ENCODE measurements at regions not wholly inside any gene's neighbourhood (a gene's known extent, or its start where the extent isn't known, plus 50 kb on each side); places are given as distances from the start of the nearest gene placed in this dataset.

DNA sequence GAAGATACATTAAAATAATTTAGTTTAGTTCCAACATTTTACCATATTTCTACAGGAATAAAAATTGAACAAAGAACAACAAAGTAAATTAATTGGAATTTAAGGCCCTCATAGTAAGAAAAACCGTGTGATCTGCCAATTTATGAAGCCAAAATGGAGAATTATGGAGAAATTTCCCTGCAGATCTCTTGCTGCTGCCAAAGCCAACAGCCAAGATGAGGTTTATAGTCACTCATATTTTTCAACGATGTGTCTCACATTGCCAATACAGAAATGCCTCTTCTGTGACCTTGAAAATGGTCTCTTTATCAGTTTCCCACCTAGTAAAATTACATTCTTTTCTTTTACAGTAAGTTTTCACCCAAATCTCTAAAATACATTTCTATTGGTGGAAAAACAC lies 317.2 kb upstream of the FIGN start:
- WGBS, result 80% methylated on average over 2 of the region's 2 CpGs
- Histone ChIP-seq H3K4me3 (ENCODE audit: low read length in 2 of 2) (no peak overlapping the region), H3K9me3 (ENCODE audit: control insufficient read depth in 2 of 2, insufficient read depth in 1 of 2, low read length in 1 of 2) (no peaks in the 10 kb centered on the region), H3K27me3 (ENCODE audit: control insufficient read depth in 2 of 2, insufficient read depth in 1 of 2, low read length in 1 of 2) (no peaks in the 10 kb centered on the region), H3K27ac (ENCODE audit: low read depth in 1 of 2, low read length in 1 of 2) (no peak overlapping the region), H3K36me3 (ENCODE audit: control insufficient read depth in 2 of 2, insufficient read depth in 2 of 2, low read length in 1 of 2) (no peaks in the 10 kb centered on the region), H3K4me1 (ENCODE audit: control insufficient read depth in 2 of 2, insufficient read depth in 2 of 2, low read length in 2 of 2) (no peaks in the 10 kb centered on the region)
- DNase-seq (ENCODE audit: low read depth in 6 of 9, low spot score in 9 of 9), result no peak

DNA sequence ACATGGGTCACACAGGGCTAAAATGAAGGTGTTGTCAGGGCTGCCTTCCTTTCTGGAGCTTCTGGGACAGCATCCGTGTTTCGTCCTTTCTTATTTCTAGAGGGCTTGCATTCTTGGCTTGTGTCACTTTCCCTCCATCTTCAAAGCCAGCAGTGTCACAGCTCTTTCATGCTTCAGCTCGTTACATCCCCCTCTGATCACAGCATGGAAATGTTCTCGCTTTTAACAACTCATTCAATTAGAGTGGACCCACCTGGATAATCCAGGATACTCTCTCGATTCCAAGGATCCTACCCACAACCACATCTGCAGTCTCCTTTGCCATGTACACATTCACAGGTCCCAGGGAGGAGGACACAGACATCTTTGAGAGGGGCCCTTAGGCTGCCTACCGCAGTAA lies 316.2 kb upstream of the FIGN start:
- H3K9me3 ChIP-seq (ENCODE audit: control insufficient read depth in 2 of 2, insufficient read depth in 1 of 2, low read length in 1 of 2), result no peaks in the 10 kb centered on the region
- WGBS, result 92% methylated on average over 6 of the region's 6 CpGs
- no peaks in the 10 kb centered on the region for H3K36me3 ChIP-seq (ENCODE audit: control insufficient read depth in 2 of 2, insufficient read depth in 2 of 2, low read length in 1 of 2)
- H3K4me1 ChIP-seq (ENCODE audit: control insufficient read depth in 2 of 2, insufficient read depth in 2 of 2, low read length in 2 of 2), result no peaks in the 10 kb centered on the region
- no peak overlapping the region for H3K27ac ChIP-seq (ENCODE audit: low read depth in 1 of 2, low read length in 1 of 2)
- no peak for DNase-seq (ENCODE audit: low read depth in 6 of 9, low spot score in 9 of 9)
- H3K4me3 ChIP-seq (ENCODE audit: low read length in 2 of 2), result no peak overlapping the region
- H3K27me3 ChIP-seq (ENCODE audit: control insufficient read depth in 2 of 2, insufficient read depth in 1 of 2, low read length in 1 of 2), result no peaks in the 10 kb centered on the region

DNA sequence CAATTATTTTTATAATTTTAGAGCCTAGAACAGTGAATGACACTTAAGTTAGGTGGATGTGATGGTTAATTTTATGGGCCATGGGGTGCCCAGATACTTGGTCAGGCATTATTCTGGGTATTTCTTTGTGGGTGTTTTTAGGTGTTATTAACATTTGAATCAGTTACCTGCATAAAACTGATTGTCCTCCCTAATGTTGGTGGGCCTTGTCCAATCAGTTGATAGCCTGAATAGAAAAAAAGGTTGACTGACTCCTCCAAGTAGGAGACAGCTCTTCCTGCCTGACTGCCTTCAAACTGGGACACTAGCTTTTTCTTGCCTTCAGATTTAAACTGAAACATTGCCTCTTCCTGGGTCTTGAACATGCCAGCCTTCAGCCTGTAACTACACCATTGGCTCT lies 312.9 kb upstream of the FIGN start:
- no peaks in the 10 kb centered on the region for H3K36me3 ChIP-seq (ENCODE audit: control insufficient read depth in 2 of 2, insufficient read depth in 2 of 2, low read length in 1 of 2)
- no peaks in the 10 kb centered on the region for H3K4me1 ChIP-seq (ENCODE audit: control insufficient read depth in 2 of 2, insufficient read depth in 2 of 2, low read length in 2 of 2)
- H3K4me3 ChIP-seq (ENCODE audit: low read length in 2 of 2), result no peak overlapping the region
- H3K9me3 ChIP-seq (ENCODE audit: control insufficient read depth in 2 of 2, insufficient read depth in 1 of 2, low read length in 1 of 2), result no peaks in the 10 kb centered on the region
- H3K27ac ChIP-seq (ENCODE audit: low read depth in 1 of 2, low read length in 1 of 2), result no peak overlapping the region
- DNase-seq (ENCODE audit: low read depth in 6 of 9, low spot score in 9 of 9), result no peak
- H3K27me3 ChIP-seq (ENCODE audit: control insufficient read depth in 2 of 2, insufficient read depth in 1 of 2, low read length in 1 of 2), result no peaks in the 10 kb centered on the region

DNA sequence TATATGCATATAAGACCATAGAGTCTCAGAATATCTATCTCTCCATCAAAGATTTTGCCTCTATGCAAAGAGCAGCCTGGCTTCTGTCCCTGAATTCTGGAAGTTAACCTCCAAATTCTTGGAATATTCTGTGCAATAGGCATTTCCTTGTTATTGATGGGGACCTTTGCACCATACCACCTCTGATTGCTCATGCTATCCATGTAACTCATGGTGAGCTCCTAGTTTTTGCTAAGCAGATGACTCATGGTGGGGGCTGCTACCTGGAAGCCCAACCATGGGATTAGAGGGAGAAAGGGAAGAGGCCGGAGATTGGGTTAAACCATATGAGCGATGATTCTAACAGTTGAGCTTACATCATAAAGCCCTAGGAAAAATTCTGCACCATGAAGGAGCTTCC lies 310.2 kb upstream of the FIGN start:
- H3K4me1 ChIP-seq (ENCODE audit: control insufficient read depth in 2 of 2, insufficient read depth in 2 of 2, low read length in 2 of 2), result no peaks in the 10 kb centered on the region
- H3K9me3 ChIP-seq (ENCODE audit: control insufficient read depth in 2 of 2, insufficient read depth in 1 of 2, low read length in 1 of 2), result no peaks in the 10 kb centered on the region
- no peaks in the 10 kb centered on the region for H3K27me3 ChIP-seq (ENCODE audit: control insufficient read depth in 2 of 2, insufficient read depth in 1 of 2, low read length in 1 of 2)
- H3K27ac ChIP-seq (ENCODE audit: low read depth in 1 of 2, low read length in 1 of 2), result no peak overlapping the region
- WGBS, result 95% methylated on average over 2 of the region's 2 CpGs
- H3K36me3 ChIP-seq (ENCODE audit: control insufficient read depth in 2 of 2, insufficient read depth in 2 of 2, low read length in 1 of 2), result no peaks in the 10 kb centered on the region
- no peak overlapping the region for H3K4me3 ChIP-seq (ENCODE audit: low read length in 2 of 2)
- DNase-seq (ENCODE audit: low read depth in 6 of 9, low spot score in 9 of 9), result no peak

DNA sequence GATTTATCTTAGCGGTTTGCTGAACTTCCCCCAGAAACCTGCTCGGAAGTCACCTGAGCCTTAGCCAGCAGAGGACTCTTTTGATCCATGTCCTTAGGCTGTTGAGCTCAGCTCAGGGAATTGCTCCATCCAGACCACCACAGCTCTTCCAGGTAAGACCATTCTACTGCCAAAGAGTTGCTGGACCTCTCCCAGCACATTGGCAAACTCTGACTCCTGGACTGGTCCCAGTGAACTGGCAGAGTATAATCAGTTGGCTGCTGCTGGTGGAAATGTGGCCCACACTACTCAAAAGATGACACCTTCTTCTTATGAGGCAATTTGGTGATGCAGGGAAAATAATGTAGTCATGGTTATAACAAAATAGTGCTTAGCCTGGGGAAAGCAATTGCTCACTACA lies 308.8 kb upstream of the FIGN start:
- Histone ChIP-seq H3K27ac (ENCODE audit: low read depth in 1 of 2, low read length in 1 of 2) (no peak overlapping the region), H3K9me3 (ENCODE audit: control insufficient read depth in 2 of 2, insufficient read depth in 1 of 2, low read length in 1 of 2) (no peaks in the 10 kb centered on the region), H3K36me3 (ENCODE audit: control insufficient read depth in 2 of 2, insufficient read depth in 2 of 2, low read length in 1 of 2) (no peaks in the 10 kb centered on the region), H3K27me3 (ENCODE audit: control insufficient read depth in 2 of 2, insufficient read depth in 1 of 2, low read length in 1 of 2) (no peaks in the 10 kb centered on the region), H3K4me3 (ENCODE audit: low read length in 2 of 2) (no peak overlapping the region), H3K4me1 (ENCODE audit: control insufficient read depth in 2 of 2, insufficient read depth in 2 of 2, low read length in 2 of 2) (no peaks in the 10 kb centered on the region)
- 94% methylated on average over 2 of the region's 2 CpGs for WGBS
- DNase-seq (ENCODE audit: low read depth in 6 of 9, low spot score in 9 of 9), result no peak

DNA sequence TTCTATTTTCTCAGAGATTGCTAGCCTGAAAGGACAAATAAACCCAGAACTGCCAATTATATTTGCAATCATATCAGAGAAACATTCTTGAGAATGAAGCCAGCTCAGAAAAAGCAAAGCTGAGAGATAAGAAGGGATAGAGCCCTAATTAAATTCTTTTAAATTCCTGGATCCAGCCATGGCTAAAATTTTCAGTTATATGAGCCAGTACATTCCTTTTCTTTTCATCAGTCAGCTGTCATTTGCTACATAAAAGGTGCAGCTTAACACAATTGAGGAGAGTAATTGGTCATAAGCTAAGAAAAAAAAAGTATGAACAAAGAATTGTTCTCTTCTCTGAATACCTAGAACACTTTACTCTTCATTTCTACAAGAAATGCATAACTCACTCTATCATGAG lies 303.5 kb upstream of the FIGN start:
- Histone ChIP-seq H3K27me3 (ENCODE audit: control insufficient read depth in 2 of 2, insufficient read depth in 1 of 2, low read length in 1 of 2) (no peaks in the 10 kb centered on the region), H3K9me3 (ENCODE audit: control insufficient read depth in 2 of 2, insufficient read depth in 1 of 2, low read length in 1 of 2) (no peaks in the 10 kb centered on the region), H3K4me1 (ENCODE audit: control insufficient read depth in 2 of 2, insufficient read depth in 2 of 2, low read length in 2 of 2) (no peaks in the 10 kb centered on the region), H3K36me3 (ENCODE audit: control insufficient read depth in 2 of 2, insufficient read depth in 2 of 2, low read length in 1 of 2) (no peaks in the 10 kb centered on the region), H3K27ac (ENCODE audit: low read depth in 1 of 2, low read length in 1 of 2) (no peak overlapping the region), H3K4me3 (ENCODE audit: low read length in 2 of 2) (no peak overlapping the region)
- no peak for DNase-seq (ENCODE audit: low read depth in 6 of 9, low spot score in 9 of 9)

DNA sequence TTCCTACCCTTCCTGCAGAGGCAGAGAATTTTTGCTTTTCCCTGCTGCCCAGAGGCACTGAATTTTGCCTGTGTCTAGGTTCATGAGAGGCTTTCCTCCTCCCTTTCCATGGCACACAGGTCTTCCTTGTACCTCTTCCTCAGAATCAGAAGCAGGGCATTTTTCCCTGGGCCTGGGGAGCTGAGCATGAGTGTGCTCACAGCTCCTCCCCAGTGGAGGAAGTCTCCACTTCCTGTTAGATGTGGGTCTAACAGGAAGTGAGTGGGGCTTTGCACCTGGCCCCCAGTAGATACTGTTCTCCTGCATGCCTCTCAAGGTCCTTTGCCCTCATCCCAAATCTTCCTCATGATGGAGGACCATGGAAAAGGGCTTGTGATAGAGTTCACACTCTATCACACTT lies 297.2 kb upstream of the FIGN start:
- Histone ChIP-seq H3K4me1 (ENCODE audit: control insufficient read depth in 2 of 2, insufficient read depth in 2 of 2, low read length in 2 of 2) (peaks cover 0 to 3% of the 10 kb centered on the region in 2 donors), H3K27me3 (ENCODE audit: control insufficient read depth in 2 of 2, insufficient read depth in 1 of 2, low read length in 1 of 2) (no peaks in the 10 kb centered on the region), H3K9me3 (ENCODE audit: control insufficient read depth in 2 of 2, insufficient read depth in 1 of 2, low read length in 1 of 2) (no peaks in the 10 kb centered on the region), H3K36me3 (ENCODE audit: control insufficient read depth in 2 of 2, insufficient read depth in 2 of 2, low read length in 1 of 2) (no peaks in the 10 kb centered on the region), H3K27ac (ENCODE audit: low read depth in 1 of 2, low read length in 1 of 2) (no peak overlapping the region), H3K4me3 (ENCODE audit: low read length in 2 of 2) (no peak overlapping the region)
- no peak for DNase-seq (ENCODE audit: low read depth in 6 of 9, low spot score in 9 of 9)

DNA sequence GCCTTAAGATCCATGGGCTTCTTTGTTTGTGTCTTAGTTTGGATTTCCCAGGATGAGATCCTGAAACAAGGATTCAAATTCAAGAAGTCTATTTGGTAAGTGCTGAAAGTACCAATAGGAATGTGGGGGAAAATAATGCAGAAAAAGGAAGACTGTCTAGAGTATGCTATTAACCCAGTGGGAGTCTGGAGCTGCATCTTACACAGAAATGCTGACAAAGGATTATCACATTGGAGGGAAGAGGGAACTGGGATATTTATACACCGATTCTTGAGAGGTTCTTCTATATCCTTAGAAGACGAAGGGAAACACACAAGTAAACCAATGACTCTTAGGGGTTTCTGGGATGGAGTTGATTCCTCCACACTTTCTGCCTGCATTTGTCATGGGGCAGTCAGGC lies 294.8 kb upstream of the FIGN start:
- WGBS, result 98% methylated on average over 2 of the region's 2 CpGs
- H3K4me1 ChIP-seq (ENCODE audit: control insufficient read depth in 2 of 2, insufficient read depth in 2 of 2, low read length in 2 of 2), result peaks cover 0 to 3% of the 10 kb centered on the region in 2 donors
- H3K27me3 ChIP-seq (ENCODE audit: control insufficient read depth in 2 of 2, insufficient read depth in 1 of 2, low read length in 1 of 2), result no peaks in the 10 kb centered on the region

DNA sequence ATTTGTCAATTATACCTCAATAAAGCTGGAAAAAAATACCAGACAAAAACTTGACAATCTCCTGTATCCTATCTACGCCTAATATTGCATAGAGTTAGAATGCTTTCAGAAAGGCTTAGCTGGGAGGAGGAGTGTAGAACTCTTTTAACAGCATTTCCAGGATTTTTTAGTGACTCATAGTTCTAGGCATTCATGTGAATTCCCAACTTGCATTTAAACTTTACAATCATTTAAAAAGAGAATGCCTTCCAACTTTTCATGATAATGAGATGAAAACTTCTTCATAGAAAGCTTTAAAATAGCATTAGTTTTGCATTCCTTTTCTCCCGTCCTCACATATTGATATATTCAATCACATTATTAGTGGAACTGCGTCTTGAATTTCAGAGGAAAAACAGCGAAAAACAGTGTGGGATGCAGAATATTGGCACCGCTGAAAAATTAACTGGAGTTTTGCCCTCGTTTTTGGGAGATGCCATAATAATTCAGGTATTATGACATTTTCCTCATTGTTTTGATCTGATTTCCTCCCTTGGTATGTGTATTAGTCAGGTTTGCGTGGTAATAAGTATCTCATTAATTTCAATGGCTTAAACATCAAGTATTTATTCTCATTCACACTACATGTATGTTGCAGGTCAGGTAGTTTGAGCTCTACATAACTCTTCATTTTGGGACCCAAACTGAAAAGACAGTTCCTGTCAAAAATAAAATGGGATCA lies 293.2 kb upstream of the FIGN start:
- no peaks in the 10 kb centered on the region for H3K27me3 ChIP-seq (ENCODE audit: control insufficient read depth in 2 of 2, insufficient read depth in 1 of 2, low read length in 1 of 2)
- H3K4me3 ChIP-seq (ENCODE audit: low read length in 2 of 2), result no peak overlapping the region
- DNase-seq (ENCODE audit: low read depth in 6 of 9, low spot score in 9 of 9), result no peak
- H3K9me3 ChIP-seq (ENCODE audit: control insufficient read depth in 2 of 2, insufficient read depth in 1 of 2, low read length in 1 of 2), result no peaks in the 10 kb centered on the region
- no peak overlapping the region for H3K27ac ChIP-seq (ENCODE audit: low read depth in 1 of 2, low read length in 1 of 2)
- H3K4me1 ChIP-seq (ENCODE audit: control insufficient read depth in 2 of 2, insufficient read depth in 2 of 2, low read length in 2 of 2), result peaks cover 0 to 3% of the 10 kb centered on the region in 2 donors
- 92% methylated on average over 7 of the region's 7 CpGs for WGBS
- no peaks in the 10 kb centered on the region for H3K36me3 ChIP-seq (ENCODE audit: control insufficient read depth in 2 of 2, insufficient read depth in 2 of 2, low read length in 1 of 2)

More for the DNA sequence above, 294.8 kb upstream of the FIGN start:
- Histone ChIP-seq H3K9me3 (ENCODE audit: control insufficient read depth in 2 of 2, insufficient read depth in 1 of 2, low read length in 1 of 2) (no peaks in the 10 kb centered on the region), H3K4me3 (ENCODE audit: low read length in 2 of 2) (no peak overlapping the region), H3K27ac (ENCODE audit: low read depth in 1 of 2, low read length in 1 of 2) (no peak overlapping the region), H3K36me3 (ENCODE audit: control insufficient read depth in 2 of 2, insufficient read depth in 2 of 2, low read length in 1 of 2) (no peaks in the 10 kb centered on the region)
- no peak for DNase-seq (ENCODE audit: low read depth in 6 of 9, low spot score in 9 of 9)

DNA sequence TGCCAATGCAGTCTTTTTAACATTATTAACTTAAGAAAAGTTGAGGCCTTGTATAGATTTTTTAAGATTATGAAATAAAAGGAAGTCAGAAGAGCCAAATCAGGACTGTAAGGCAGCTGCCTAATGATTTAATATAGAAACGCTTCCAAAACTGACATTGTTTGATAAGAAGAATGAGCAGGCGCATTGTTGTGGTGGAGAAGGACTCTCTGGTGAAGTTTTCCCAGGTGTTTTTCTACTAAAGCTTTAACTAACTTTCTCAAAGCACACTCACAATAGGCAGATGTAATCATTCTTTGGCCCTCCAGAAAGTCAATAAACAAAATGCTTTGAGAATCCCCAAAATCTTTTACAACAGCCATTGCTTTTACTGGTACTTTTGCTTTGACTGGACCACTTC lies 288.6 kb upstream of the FIGN start:
- Histone ChIP-seq H3K27ac (ENCODE audit: low read depth in 1 of 2, low read length in 1 of 2) (no peak overlapping the region), H3K4me1 (ENCODE audit: control insufficient read depth in 2 of 2, insufficient read depth in 2 of 2, low read length in 2 of 2) (no peaks in the 10 kb centered on the region), H3K9me3 (ENCODE audit: control insufficient read depth in 2 of 2, insufficient read depth in 1 of 2, low read length in 1 of 2) (no peaks in the 10 kb centered on the region), H3K27me3 (ENCODE audit: control insufficient read depth in 2 of 2, insufficient read depth in 1 of 2, low read length in 1 of 2) (no peaks in the 10 kb centered on the region), H3K4me3 (ENCODE audit: low read length in 2 of 2) (no peak overlapping the region), H3K36me3 (ENCODE audit: control insufficient read depth in 2 of 2, insufficient read depth in 2 of 2, low read length in 1 of 2) (no peaks in the 10 kb centered on the region)
- WGBS, result 95% methylated on average over 2 of the region's 2 CpGs
- no peak for DNase-seq (ENCODE audit: low read depth in 6 of 9, low spot score in 9 of 9)

Data from thymus (tissue), 11 donors.